A673 (cell line): ENCODE measurements at regions not wholly inside any gene's neighbourhood (a gene's known extent, or its start where the extent isn't known, plus 50 kb on each side); places are given as distances from the start of the nearest gene placed in this dataset.

Experiments used
- CTCF ChIP-seq: fragments of 300-800, 200-600 bp; sonication (generic); conservative IDR thresholded peaks from 2 replicates; pipeline ENCODE4 v1.5.1; 2017; ENCODE audit warnings: low read depth, mild to moderate bottlenecking, antibody characterized with exemption, low read length, moderate library complexity, mixed read lengths
- EZH2 ChIP-seq: fragments of 200-600 bp; sonication (generic); IDR thresholded peaks from 2 replicates; pipeline ENCODE4 v1.6.1; 2017; ENCODE audit warnings: borderline replicate concordance, low read depth, mild to moderate bottlenecking, mixed read lengths, antibody characterized with exemption, low read length; ENCODE audit not compliant: poor library complexity, severe bottlenecking

- TF ChIP-seq EZH2 (no peak), CTCF (no peak)
These were observed 405.0 kb upstream of the IL12A start for GRCh38 chr3:159583662-159584061.
